ENCODE measurements at regions not wholly inside any gene's neighbourhood (a gene's known extent, or its start where the extent isn't known, plus 50 kb on each side); places are given as distances from the start of the nearest gene placed in this dataset.

GRCh38 chr12:75954041-75954440 is 77.5 kb downstream of the PHLDA1 start:
- ATAC-seq (peak; percentile 92 to 97), DNase-seq (ENCODE audit: low read depth in 1 of 2, low spot score in 1 of 2) (peak; percentile 92 to 94), FAIRE-seq (peak; percentile 78)
- peaks cover 60% of the 10 kb centered on the region for H3K4me1 ChIP-seq
- peak overlapping the region; percentile 83 to 91 for H3K27ac ChIP-seq
- ChIA-PET CTCF (interaction anchor here (0.9 to 2.0 kb wide), 3 partner anchors 9 to 70 kb away, joined by 4 to 9 read pairs (median 5); no protein-coding TSS in a partner anchor), POLR2A (interaction anchor here (0.8 to 2.6 kb wide), 5 partner anchors 24 to 91 kb away, joined by 3 to 18 read pairs (median 5); partner anchors contain the start of gene PHLDA1)
- peak overlapping the region; percentile 67 for H3K4me2 ChIP-seq
- 11% methylated on average over 3 of the region's 3 CpGs for WGBS (ENCODE audit: missing lambda C conversion rate)
- H3K4me3 ChIP-seq: no peak overlapping the region
- H3K9me3 ChIP-seq: no peaks in the 10 kb centered on the region
- no peak for TF ChIP-seq MAZ (IDR thresholded peaks at IDR 0.05; ENCODE audit: borderline replicate concordance, low read depth, low read length)
- no peak for TF ChIP-seq HES2 (IDR thresholded peaks at IDR 0.05)
- no peak for TF ChIP-seq BHLHE40 (IDR thresholded peaks at IDR 0.05; ENCODE audit: low read depth, low read length)
- no peak; the same call in 1 of the 2 replicates for TF ChIP-seq E2F6 (IDR thresholded peaks at IDR 0.05; ENCODE audit: borderline replicate concordance, low read depth)
- TF ChIP-seq ATOH8 (CRISPR knock-in tag; IDR thresholded peaks at IDR 0.05; ENCODE audit: low read depth): peak; percentile 58; the same call in 1 of the 2 replicates
- no peak for TF ChIP-seq POLR2AphosphoS2 (conservative IDR thresholded peaks at IDR 0.05; ENCODE audit: low read length)
- no peak for TF ChIP-seq KDM1A (IDR thresholded peaks at IDR 0.05; ENCODE audit: low read depth)
- peak; percentile 100 for TF ChIP-seq MAFK (IDR thresholded peaks at IDR 0.05; ENCODE audit: partially characterized antibody)
- no peak for TF ChIP-seq CHD4 (IDR thresholded peaks at IDR 0.05; ENCODE audit: borderline replicate concordance)
- TF ChIP-seq JUNB (IDR thresholded peaks at IDR 0.05): peak; percentile 68
- TF ChIP-seq CBX8 (IDR thresholded peaks at IDR 0.05): no peak
- no peak for TF ChIP-seq CTCF (IDR thresholded peaks at IDR 0.05)
- no peak for TF ChIP-seq EHF (CRISPR knock-in tag; IDR thresholded peaks at IDR 0.05)
- TF ChIP-seq RNF2 (IDR thresholded peaks at IDR 0.05; ENCODE audit: borderline replicate concordance, low read depth): no peak
- no peak for TF ChIP-seq JUN (IDR thresholded peaks at IDR 0.05)
- TF ChIP-seq CEBPB (IDR thresholded peaks at IDR 0.05): no peak; a peak in 1 of 4 replicates
- TF ChIP-seq HMGXB4 (CRISPR knock-in tag; IDR thresholded peaks at IDR 0.05; ENCODE audit: borderline replicate concordance): no peak
- TF ChIP-seq NPAS2 (CRISPR knock-in tag; IDR thresholded peaks at IDR 0.05; ENCODE audit: borderline replicate concordance): no peak
- 0 out of 2 replicates have a peak, but pooled peaks have one; percentile 15 for TF ChIP-seq MAX (IDR thresholded peaks at IDR 0.05)
- no peak for TF ChIP-seq NR3C1 (IDR thresholded peaks at IDR 0.05)
- TF ChIP-seq FOSB (CRISPR knock-in tag; IDR thresholded peaks at IDR 0.05): no peak
- no peak for TF ChIP-seq POLR2A (IDR thresholded peaks at IDR 0.05; ENCODE audit: low read length)
- no peak for TF ChIP-seq PBX3 (IDR thresholded peaks at IDR 0.05)
- no peak for TF ChIP-seq ELK1 (IDR thresholded peaks at IDR 0.05; ENCODE audit: low read depth, low read length)
- peak; percentile 67 for TF ChIP-seq FOSL2 (IDR thresholded peaks at IDR 0.05)
- TF ChIP-seq FOSL2 (CRISPR knock-in tag; IDR thresholded peaks at IDR 0.05): peak; percentile 96
- no peak for TF ChIP-seq KDM5A (IDR thresholded peaks at IDR 0.05)
- peak; percentile 27 to 28; a peak in 4 of 5 replicates for TF ChIP-seq RAD21 (conservative IDR thresholded peaks at IDR 0.05 in 1 of 2, IDR thresholded peaks at IDR 0.05 in 1 of 2)
- no peak for TF ChIP-seq ZNF302 (CRISPR knock-in tag; IDR thresholded peaks at IDR 0.05)
- no peak for TF ChIP-seq RARB (CRISPR knock-in tag; IDR thresholded peaks at IDR 0.05)
- TF ChIP-seq TP53 (CRISPR knock-in tag; IDR thresholded peaks at IDR 0.05): no peak
- TF ChIP-seq HOXA7 (CRISPR knock-in tag; IDR thresholded peaks at IDR 0.05): peak; percentile 63; the same call in 1 of the 2 replicates
- TF ChIP-seq TFCP2L1 (CRISPR knock-in tag; IDR thresholded peaks at IDR 0.05): no peak
- TF ChIP-seq USF2 (IDR thresholded peaks at IDR 0.05): no peak
- peak; percentile 85; the same call in 1 of the 2 replicates for TF ChIP-seq ESRRA (IDR thresholded peaks at IDR 0.05; ENCODE audit: borderline replicate concordance, low read length)
